H1 (cell line): ENCODE measurements at regions not wholly inside any gene's neighbourhood (a gene's known extent, or its start where the extent isn't known, plus 50 kb on each side); places are given as distances from the start of the nearest gene placed in this dataset.

Experiments used
- CTCF ChIA-PET: fragments of 300-600 bp; sonication (Branson Sonifier 250); formaldehyde crosslinking; loops from one replicate; lab custom pipeline; 2021; ENCODE audit not compliant: partially characterized antibody; lab: Charles Lee
- POLR2A ChIA-PET: fragments of 300-600 bp; sonication (Branson Sonifier 250); formaldehyde crosslinking; loops from one replicate; lab custom pipeline; 2021; ENCODE audit warnings: inconsistent platforms; ENCODE audit not compliant: partially characterized antibody; lab: Charles Lee
- DNase-seq, 2 experiments: peaks; one replicate each; pipeline versions ENCODE4 v3.0.0 to v3.0.0-alpha.2; 2010 to 2022; ENCODE audit warnings: low spot score in 2 of 2, low read depth in 1 of 2, mixed read lengths in 1 of 2
- FAIRE-seq: peaks from 2 replicates; lab custom pipeline; 2011; peaks lifted over from hg19 to GRCh38; lab: Jason Lieb, UNC
- H2AFZ ChIP-seq: 2 replicates; pipeline ENCODE4 v1.8.1; 2012; ENCODE audit warnings: low read length, inconsistent platforms
- H2AK5ac ChIP-seq: 2 replicates; pipeline ENCODE4 v1.6.1; 2013; ENCODE audit warnings: low read depth, low read length
- H2BK120ac ChIP-seq: replicated peaks from 2 replicates; pipeline ENCODE3; 2013; ENCODE audit warnings: low read depth, low read length, inconsistent platforms
- H2BK12ac ChIP-seq: 2 replicates; pipeline ENCODE4 v1.6.1; 2013; ENCODE audit warnings: low read depth, low read length
- H2BK15ac ChIP-seq: 2 replicates; pipeline ENCODE4 v1.6.1; 2013; ENCODE audit warnings: low read length
- H2BK20ac ChIP-seq: 2 replicates; pipeline ENCODE4 v1.6.1; 2013; ENCODE audit warnings: low read length
- H2BK5ac ChIP-seq: 2 replicates; pipeline ENCODE4 v1.6.1; 2013; ENCODE audit warnings: low read depth, low read length
- H3K14ac ChIP-seq: 2 replicates; pipeline ENCODE4 v1.6.1; 2013; ENCODE audit warnings: inconsistent platforms; ENCODE audit not compliant: insufficient read length
- H3K18ac ChIP-seq: 2 replicates; pipeline ENCODE4 v1.6.1; 2013; ENCODE audit warnings: low read length; ENCODE audit errors: extremely low read depth
- H3K23ac ChIP-seq: 2 replicates; pipeline ENCODE4 v1.6.1; 2013; ENCODE audit warnings: inconsistent platforms; ENCODE audit not compliant: insufficient read length
- H3K23me2 ChIP-seq: 2 replicates; pipeline ENCODE4 v1.6.1; 2013; ENCODE audit warnings: low read depth, low read length
- H3K27ac ChIP-seq: 2 replicates; pipeline ENCODE4 v1.6.1; 2011; ENCODE audit warnings: low read depth, low read length, inconsistent platforms
- H3K27me3 ChIP-seq, 4 experiments: replicated peaks in 1 of 4; 1 replicate in 1 of 4; 2 replicates in 3 of 4; pipeline versions ENCODE4 v1.6.1 to v1.8.1; 2011 to 2013; ENCODE audit warnings: low read length in 3 of 4, mild to moderate bottlenecking in 3 of 4, inconsistent platforms in 2 of 4, mixed read lengths in 2 of 4, moderate library complexity in 1 of 4; ENCODE audit not compliant: control insufficient read depth in 3 of 4, insufficient read depth in 3 of 4; ENCODE audit errors: extremely low read depth in 1 of 4
- H3K36me3 ChIP-seq, 4 experiments: 2 replicates each; pipeline versions ENCODE4 v1.6.1 to v1.8.1; 2011 to 2013; ENCODE audit warnings: mild to moderate bottlenecking in 4 of 4, low read length in 3 of 4, moderate library complexity in 2 of 4, control low read depth in 1 of 4, inconsistent platforms in 1 of 4; ENCODE audit not compliant: insufficient read depth in 4 of 4, control insufficient read depth in 2 of 4
- H3K4ac ChIP-seq: replicated peaks from 2 replicates; pipeline ENCODE3; 2013; ENCODE audit warnings: low read length, low read depth, mixed read lengths, inconsistent platforms; ENCODE audit not compliant: insufficient read length
- H3K4me1 ChIP-seq, 4 experiments: replicated peaks in 1 of 4; 1 replicate in 1 of 4; 2 replicates in 3 of 4; pipeline versions ENCODE4 v1.6.1 to v1.8.1; 2011 to 2013; ENCODE audit warnings: low read length in 3 of 4, inconsistent platforms in 2 of 4, mixed read lengths in 1 of 4; ENCODE audit not compliant: insufficient read depth in 4 of 4, control insufficient read depth in 3 of 4
- H3K4me2 ChIP-seq, 2 experiments: 2 replicates each; pipeline versions ENCODE4 v1.6.1 to v1.8.1; 2011 to 2013; ENCODE audit warnings: low read depth in 2 of 2, low read length in 2 of 2, control low read depth in 1 of 2, inconsistent platforms in 1 of 2, mild to moderate bottlenecking in 1 of 2; ENCODE audit not compliant: insufficient read depth in 1 of 2
- H3K4me3 ChIP-seq, 4 experiments: fragments of 200-600, 300-600 bp in 1 of 4; sonication (generic), shearing (Covaris generic), sonication (Bioruptor Twin) in 1 of 4; 2 replicates each; pipeline versions ENCODE4 v1.5.1 to v1.8.1; 2011 to 2016; ENCODE audit warnings: low read length in 4 of 4, low read depth in 3 of 4, control low read depth in 2 of 4, inconsistent platforms in 2 of 4, mild to moderate bottlenecking in 2 of 4, mixed read lengths in 1 of 4, moderate library complexity in 1 of 4; ENCODE audit not compliant: insufficient read depth in 2 of 4; ENCODE audit errors: extremely low read depth in 1 of 4
- H3K56ac ChIP-seq: replicated peaks from 2 replicates; pipeline ENCODE3; 2013; ENCODE audit warnings: low read depth, mild to moderate bottlenecking, mixed read lengths, low read length, inconsistent platforms; ENCODE audit not compliant: insufficient read length
- H3K79me1 ChIP-seq: 2 replicates; pipeline ENCODE4 v1.6.1; 2013; ENCODE audit warnings: low read depth, low read length, control low read depth
- H3K79me2 ChIP-seq, 2 experiments: 2 replicates each; pipeline versions ENCODE4 v1.6.1 to v1.8.1; 2012 to 2013; ENCODE audit warnings: low read length in 2 of 2, mild to moderate bottlenecking in 2 of 2, inconsistent platforms in 1 of 2; ENCODE audit not compliant: insufficient read depth in 2 of 2, control insufficient read depth in 1 of 2
- H3K9ac ChIP-seq, 4 experiments: replicated peaks in 1 of 4; 1 replicate in 1 of 4; 2 replicates in 3 of 4; pipeline versions ENCODE4 v1.6.1 to v1.8.1; 2011 to 2013; ENCODE audit warnings: low read depth in 3 of 4, low read length in 3 of 4, control low read depth in 2 of 4, mild to moderate bottlenecking in 2 of 4, moderate library complexity in 2 of 4, inconsistent platforms in 1 of 4; ENCODE audit errors: extremely low read depth in 1 of 4
- H3K9me3 ChIP-seq, 2 experiments: 2 replicates each; pipeline versions ENCODE4 v1.6.1 to v1.8.1; 2012 to 2013; ENCODE audit warnings: mild to moderate bottlenecking in 2 of 2, moderate library complexity in 2 of 2, control low read depth in 1 of 2, inconsistent platforms in 1 of 2, low read depth in 1 of 2, low read length in 1 of 2, mixed read lengths in 1 of 2; ENCODE audit not compliant: insufficient read depth in 2 of 2
- H4K20me1 ChIP-seq, 2 experiments: replicated peaks in 1 of 2; 2 replicates each; pipeline versions ENCODE3 to v1.8.1; 2011 to 2013; ENCODE audit warnings: inconsistent platforms in 2 of 2, low read length in 2 of 2, mild to moderate bottlenecking in 1 of 2; ENCODE audit not compliant: insufficient read depth in 2 of 2, control insufficient read depth in 1 of 2
- H4K5ac ChIP-seq: 2 replicates; pipeline ENCODE4 v1.6.1; 2013; ENCODE audit warnings: low read length, low read depth, mixed read lengths, inconsistent platforms; ENCODE audit not compliant: insufficient read length
- H4K8ac ChIP-seq: 2 replicates; pipeline ENCODE4 v1.8.0; 2013; ENCODE audit warnings: mild to moderate bottlenecking, moderate library complexity, low read length, inconsistent platforms; ENCODE audit not compliant: insufficient read depth; ENCODE audit errors: extremely low read depth
- H4K91ac ChIP-seq: replicated peaks from 2 replicates; pipeline ENCODE3; 2013; ENCODE audit warnings: low read length, mixed read lengths, inconsistent platforms; ENCODE audit not compliant: insufficient read length
- EP300 ChIP-seq, 2 experiments: IDR thresholded peaks; 1 replicate in 1 of 2; 2 replicates in 1 of 2; pipeline ENCODE4 v1.6.1; 2011 to 2012; ENCODE audit warnings: low read depth in 2 of 2, low read length in 2 of 2, mild to moderate bottlenecking in 2 of 2, borderline replicate concordance in 1 of 2, inconsistent platforms in 1 of 2, moderate library complexity in 1 of 2
- POLR2A ChIP-seq, 2 experiments: IDR thresholded peaks; 1 replicate in 1 of 2; 2 replicates in 1 of 2; pipeline ENCODE4 v1.6.1; 2011; ENCODE audit warnings: low read depth in 2 of 2, low read length in 2 of 2, mild to moderate bottlenecking in 2 of 2; ENCODE audit errors: control extremely low read depth in 1 of 2
- WGBS, 2 experiments: shearing (Covaris generic) in 1 of 2; methylation state at CpG; one replicate each; pipeline versions ENCODE4 v1.1.6 to v1.1.7; 2013 to 2015; ENCODE audit warnings: low lambda C conversion rate in 2 of 2, mixed read lengths in 2 of 2, inconsistent platforms in 1 of 2, low coverage in 1 of 2, missing lambda C conversion rate in 1 of 2; ENCODE audit not compliant: insufficient replicate concordance in 2 of 2, insufficient coverage in 1 of 2, insufficient read length in 1 of 2; ENCODE audit errors: extremely low coverage in 1 of 2, missing lambda C conversion rate in 1 of 2; 5-methylcytosine and 5-hydroxymethylcytosine counted together

DNA sequence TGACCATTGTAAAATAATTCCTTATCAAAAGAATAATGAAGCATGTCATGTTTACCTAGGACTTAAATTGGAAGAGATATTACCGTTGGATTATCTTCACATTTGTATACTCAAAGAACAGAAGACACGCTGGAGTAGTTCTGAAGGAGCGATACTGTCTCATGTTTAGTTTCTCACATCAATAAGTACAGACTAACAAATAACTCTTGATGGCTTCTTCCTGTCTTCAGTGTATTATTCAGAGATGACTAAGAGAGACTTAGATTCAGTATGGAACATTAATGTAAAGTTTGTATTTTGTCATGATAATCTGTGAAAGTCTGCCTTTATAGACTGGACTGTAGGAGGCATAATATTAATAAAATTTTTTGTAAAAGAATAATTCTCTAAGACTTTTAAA, 72.7 kb downstream of the SPRY1 start:
- Histone ChIP-seq H2BK5ac (no peak overlapping the region), H4K5ac (no peak overlapping the region), H3K4me3 (no peak overlapping the region), H3K36me3 (no peaks in the 10 kb centered on the region), H3K4me1 (no peaks in the 10 kb centered on the region), H4K8ac (no peak overlapping the region), H3K9me3 (no peaks in the 10 kb centered on the region), H2AFZ (no peak overlapping the region), H3K56ac (no peak overlapping the region), H4K91ac (no peak overlapping the region), H2BK15ac (no peak overlapping the region), H2BK120ac (no peak overlapping the region), H3K4me2 (no peak overlapping the region), H3K18ac (no peak overlapping the region), H3K23ac (no peak overlapping the region), H3K79me1 (no peaks in the 10 kb centered on the region), H3K27ac (no peak overlapping the region), H3K23me2 (no peaks in the 10 kb centered on the region), H3K27me3 (no peaks in the 10 kb centered on the region), H3K4ac (no peak overlapping the region), H3K14ac (no peak overlapping the region), H3K9ac (no peak overlapping the region), H3K79me2 (no peaks in the 10 kb centered on the region), H2BK12ac (no peak overlapping the region), H4K20me1 (no peaks in the 10 kb centered on the region), H2AK5ac (no peak overlapping the region), H2BK20ac (no peak overlapping the region)
- TF ChIP-seq POLR2A (IDR thresholded peaks at IDR 0.05; ENCODE audit: control extremely low read depth in 1 of 2, low read depth in 2 of 2, low read length in 2 of 2) = no peak
- TF ChIP-seq EP300 (IDR thresholded peaks at IDR 0.05; ENCODE audit: borderline replicate concordance in 1 of 2, low read depth in 2 of 2, low read length in 2 of 2) = no peak
- ChIA-PET CTCF (no interaction called here), POLR2A (no interaction called here)
- DNase-seq = no peak
- FAIRE-seq = no peak
- WGBS, 2 experiments = 91% methylated on average over 3 of the region's 3 CpGs; no CpG with 5 or more reads in 1 of the 2 experiments
